GM12878 (cell line): ENCODE measurements at regions not wholly inside any gene's neighbourhood (a gene's known extent, or its start where the extent isn't known, plus 50 kb on each side); places are given as distances from the start of the nearest gene placed in this dataset.

ENCODE experiments used
- ATAC-seq: fragments of 200-7000 bp; cut with Tn5 transposase; 3 replicates; pipeline ENCODE4 v1.9.1; 2020; ENCODE audit warnings: mild to moderate bottlenecking, moderate library complexity
- BruUV-seq: library from RNA; stranded (reverse); fragments of 400-500 nt; replicated peaks from 2 replicates; lab custom pipeline; 2021; lab: Mats Ljungman, UMichigan
- CTCF ChIA-PET: fragments of 300-600 bp; sonication (Branson Sonifier 250); formaldehyde crosslinking; extraction: SDS; loops from one replicate; lab custom pipeline; 2021; ENCODE audit warnings: inconsistent platforms; lab: Yijun Ruan, JAX
- POLR2A ChIA-PET: fragments of 350-600 bp; formaldehyde crosslinking; extraction: SDS; loops from one replicate; lab custom pipeline; 2021; ENCODE audit warnings: inconsistent platforms; lab: Charles Lee
- RAD21 ChIA-PET: fragments of 300-600 bp; sonication (Branson Sonifier 250); formaldehyde crosslinking; loops from one replicate; lab custom pipeline; 2023; ENCODE audit warnings: antibody characterized with exemption; ENCODE audit not compliant: unreplicated experiment; lab: Charles Lee
- SMC1A ChIA-PET: fragments of 300-600 bp; sonication (Branson Sonifier 250); formaldehyde crosslinking; loops from one replicate; lab custom pipeline; 2023; ENCODE audit not compliant: unreplicated experiment, uncharacterized antibody; lab: Charles Lee
- DNase-seq: peaks from one replicate; pipeline ENCODE4 v3.0.0-alpha.2; 2011; ENCODE audit warnings: low read depth, low spot score
- FAIRE-seq: peaks from 3 replicates; lab custom pipeline; 2011; peaks lifted over from hg19 to GRCh38; lab: Jason Lieb, UNC
- H2AFZ ChIP-seq: 2 replicates; pipeline ENCODE4 v1.6.0; 2011; ENCODE audit warnings: low read depth, low read length, control low read depth; ENCODE audit not compliant: control insufficient read depth
- H3K27ac ChIP-seq: 2 replicates; pipeline ENCODE4 v1.5.1; 2011; ENCODE audit warnings: control low read depth; ENCODE audit not compliant: control insufficient read depth, insufficient read depth
- H3K27me3 ChIP-seq, 2 experiments: replicated peaks in 1 of 2; 2 replicates each; pipeline versions ENCODE4 v1.6.0 to v1.6.1; 2011; ENCODE audit warnings: low read length in 1 of 2; ENCODE audit not compliant: control insufficient read depth in 2 of 2, insufficient read depth in 2 of 2
- H3K36me3 ChIP-seq, 2 experiments: 2 replicates each; pipeline ENCODE4 v1.5.1; 2011; ENCODE audit warnings: low read length in 1 of 2; ENCODE audit not compliant: control insufficient read depth in 2 of 2, insufficient read depth in 2 of 2
- H3K4me1 ChIP-seq: 2 replicates; pipeline ENCODE4 v1.6.1; 2011; ENCODE audit warnings: mild to moderate bottlenecking, low read length, moderate library complexity, mixed read lengths; ENCODE audit not compliant: control insufficient read depth, insufficient read depth
- H3K4me2 ChIP-seq: 2 replicates; pipeline ENCODE4 v1.6.0; 2011; ENCODE audit warnings: control low read depth; ENCODE audit not compliant: control insufficient read depth, insufficient read depth
- H3K4me3 ChIP-seq: fragments of 200-600 bp; sonication (generic); 2 replicates; pipeline ENCODE4 v1.5.1; 2016
- H3K79me2 ChIP-seq: 2 replicates; pipeline ENCODE4 v1.6.0; 2011; ENCODE audit warnings: low read length; ENCODE audit not compliant: control insufficient read depth, insufficient read depth
- H3K9ac ChIP-seq: 2 replicates; pipeline ENCODE4 v1.8.0; 2011; ENCODE audit warnings: low read length, control low read depth, mixed read lengths; ENCODE audit not compliant: control insufficient read depth, insufficient read depth
- H3K9me3 ChIP-seq: replicated peaks from 3 replicates; pipeline ENCODE4 v1.5.1; 2011; ENCODE audit warnings: mild to moderate bottlenecking, low read length; ENCODE audit not compliant: control insufficient read depth, insufficient read depth
- H4K20me1 ChIP-seq: 2 replicates; pipeline ENCODE4 v1.6.0; 2011; ENCODE audit not compliant: control insufficient read depth, insufficient read depth
- FOXM1 ChIP-seq: IDR thresholded peaks from 2 replicates; pipeline ENCODE4 v1.6.1; 2012; ENCODE audit warnings: low read depth, mild to moderate bottlenecking, inconsistent platforms, low read length, moderate library complexity
- KAT2A ChIP-seq: conservative IDR thresholded peaks from 2 replicates; pipeline ENCODE4 v1.6.1; 2011; ENCODE audit warnings: low read depth, low read length; ENCODE audit not compliant: control insufficient read depth
- KDM1A ChIP-seq: fragments of 200-600 bp; sonication (generic); IDR thresholded peaks from 2 replicates; pipeline ENCODE4 v1.6.1; 2016; ENCODE audit warnings: borderline replicate concordance
- MYB ChIP-seq: fragments of 150-350 bp; IDR thresholded peaks from 2 replicates; pipeline ENCODE4 v1.6.1; 2014; ENCODE audit warnings: mild to moderate bottlenecking, low read depth, low read length, borderline replicate concordance
- MYC ChIP-seq: IDR thresholded peaks from 2 replicates; pipeline ENCODE4 v1.6.1; 2011; ENCODE audit warnings: mild to moderate bottlenecking, low read length, moderate library complexity, inconsistent platforms; ENCODE audit not compliant: insufficient read depth, insufficient replicate concordance, insufficient read length, severe bottlenecking
- NFYB ChIP-seq: IDR thresholded peaks from 2 replicates; pipeline ENCODE4 v1.6.1; 2011; ENCODE audit warnings: low read depth, mild to moderate bottlenecking, low read length, improper control_type of control experiment, moderate library complexity; ENCODE audit not compliant: insufficient read depth
- RBBP5 ChIP-seq: fragments of 200-600 bp; sonication (generic); conservative IDR thresholded peaks from 2 replicates; pipeline ENCODE4 v1.6.1; 2016
- RCOR1 ChIP-seq: conservative IDR thresholded peaks from 2 replicates; pipeline ENCODE4 v1.6.1; 2012; ENCODE audit warnings: low read depth, low read length, improper control_type of control experiment
- SMARCA5 ChIP-seq: fragments of 450-650 bp; IDR thresholded peaks from 2 replicates; pipeline ENCODE4 v1.6.1; 2017; ENCODE audit warnings: mild to moderate bottlenecking
- STAT1 ChIP-seq: fragments of 450-650 bp; conservative IDR thresholded peaks from 2 replicates; pipeline ENCODE4 v1.6.1; 2014; ENCODE audit warnings: antibody characterized with exemption, mild to moderate bottlenecking
- WGBS: methylation state at CpG from one replicate; pipeline ENCODE4 v1.1.6; 2016; ENCODE audit warnings: low lambda C conversion rate; ENCODE audit not compliant: insufficient replicate concordance, insufficient coverage; ENCODE audit errors: missing lambda C conversion rate; 5-methylcytosine and 5-hydroxymethylcytosine counted together
- in situ Hi-C: fragments of 300-500 bp; cut with MboI; formaldehyde crosslinking; loops from 9 replicates; pipeline ENCODE4 v1.14.3; 2018; ENCODE audit warnings: mixed read lengths
- intact Hi-C: fragments of 100-400 bp; cut with micrococcal nuclease; formaldehyde crosslinking; loops from one replicate; pipeline ENCODE4 v1.14.2; 2022; ENCODE audit not compliant: unreplicated experiment

- FAIRE-seq: no peak
- in situ Hi-C loops (no loop called here), intact Hi-C loops (no loop called here)
- TF ChIP-seq FOXM1 (no peak), KDM1A (no peak), STAT1 (no peak), SMARCA5 (no peak), KAT2A (no peak), RCOR1 (no peak), NFYB (no peak), MYB (no peak), MYC (no peak), RBBP5 (no peak)
- ChIA-PET RAD21 (interaction anchor here (0.5 to 0.7 kb wide), 2 partner anchors 39 to 107 kb away, joined by 3 to 6 read pairs; no protein-coding TSS in a partner anchor), SMC1A (interaction anchor here (0.6 to 2.0 kb wide), 3 partner anchors 16 to 90 kb away, joined by 4 to 5 read pairs (median 4); no protein-coding TSS in a partner anchor), CTCF (interaction anchor here (0.9 to 1.4 kb wide), 4 partner anchors 11 to 100 kb away, joined by 3 to 4 read pairs (median 3); no protein-coding TSS in a partner anchor), POLR2A (no interaction called here)
- BruUV-seq: no TSS peak
- no peak for ATAC-seq
- no peak overlapping the region for H3K4me3 ChIP-seq
- H2AFZ ChIP-seq: no peak overlapping the region
- H3K9me3 ChIP-seq: no peaks in the 10 kb centered on the region
- H3K27me3 ChIP-seq: no peaks in the 10 kb centered on the region
- no peak overlapping the region for H3K4me2 ChIP-seq
- no peak overlapping the region for H3K9ac ChIP-seq
- no peak for DNase-seq
- no peak overlapping the region for H3K27ac ChIP-seq
- H4K20me1 ChIP-seq: no peaks in the 10 kb centered on the region
- no peaks in the 10 kb centered on the region for H3K79me2 ChIP-seq
- no peaks in the 10 kb centered on the region for H3K4me1 ChIP-seq
- 38% methylated on average over 4 of the region's 4 CpGs for WGBS
- H3K36me3 ChIP-seq: no peaks in the 10 kb centered on the region
These were observed 98.8 kb upstream of the COL1A2 start for GRCh38 chr7:94295850-94296249.
